Heart left ventricle (tissue), 16 donors: ENCODE measurements at regions not wholly inside any gene's neighbourhood (a gene's known extent, or its start where the extent isn't known, plus 50 kb on each side); places are given as distances from the start of the nearest gene placed in this dataset.

Experiments
- ATAC-seq, 4 donors: fragments of 200-7000 bp; cut with Tn5 transposase; one replicate each; pipeline ENCODE4 v1.9.1; 2020 to 2022; ENCODE audit warnings: moderate library complexity in 4 of 4, mild to moderate bottlenecking in 3 of 4, moderate number of reproducible peaks in 1 of 4
- DNase-seq, 5 donors: peaks; one replicate each; pipeline ENCODE4 v3.0.0-alpha.2; 2020
- H3K27ac ChIP-seq, 12 donors: fragments of 200-600 bp; sonication (generic) in 4 of 12; one replicate each; pipeline versions ENCODE4 v1.5.0 to v1.8.0; 2016 to 2022; ENCODE audit warnings: mild to moderate bottlenecking in 2 of 12
- H3K27me3 ChIP-seq, 9 donors: fragments of 200-600 bp; sonication (generic) in 2 of 9; one replicate each; pipeline versions ENCODE4 v1.5.1 to v1.8.0; 2016 to 2022; ENCODE audit warnings: mild to moderate bottlenecking in 3 of 9
- H3K36me3 ChIP-seq, 9 donors: fragments of 200-600 bp; sonication (generic) in 2 of 9; one replicate each; pipeline versions ENCODE4 v1.5.0 to v1.8.0; 2018 to 2022; ENCODE audit warnings: mild to moderate bottlenecking in 2 of 9
- H3K4me1 ChIP-seq, 12 donors: fragments of 200-600 bp; sonication (generic) in 4 of 12; one replicate each; pipeline versions ENCODE4 v1.5.0 to v1.8.0; 2016 to 2022; ENCODE audit warnings: mild to moderate bottlenecking in 3 of 12
- H3K4me3 ChIP-seq, 12 donors: fragments of 200-600 bp; sonication (generic) in 4 of 12; one replicate each; pipeline versions ENCODE4 v1.5.0 to v1.8.0; 2017 to 2022; ENCODE audit warnings: mild to moderate bottlenecking in 9 of 12, moderate library complexity in 4 of 12
- H3K9me3 ChIP-seq, 12 donors: fragments of 200-600 bp; sonication (generic) in 4 of 12; one replicate each; pipeline versions ENCODE4 v1.5.0 to v1.8.0; 2016 to 2022; ENCODE audit warnings: mild to moderate bottlenecking in 1 of 12
- CTCF ChIP-seq, 12 donors: fragments of 200-600 bp; sonication (generic) in 4 of 12; IDR thresholded peaks; one replicate each; pipeline versions ENCODE4 v1.5.0 to v1.8.0; 2018 to 2022; ENCODE audit warnings: antibody characterized with exemption in 12 of 12, mild to moderate bottlenecking in 5 of 12
- POLR2A ChIP-seq, 2 donors: fragments of 450-650 bp; IDR thresholded peaks; one replicate each; pipeline ENCODE4 v1.6.1; 2017; ENCODE audit warnings: antibody characterized with exemption in 2 of 2, mild to moderate bottlenecking in 2 of 2, moderate library complexity in 2 of 2
- WGBS, 4 donors: extraction: QIAGEN DNeasy Blood & Tissue Kit in 2 of 4; methylation state at CpG; one replicate each; pipeline versions ENCODE4 v1.1.5 to v1.1.7; 2013 to 2018; 5-methylcytosine and 5-hydroxymethylcytosine counted together
- intact Hi-C, 10 donors: fragments of 100-400 bp; cut with DNase I; formaldehyde crosslinking; loops; one replicate each; pipeline versions ENCODE4 v1.11.1 to v1.14.2; 2022
- donor health status: ischemic (EF 13 %, LVEDD 7.1; RV severe dilation, severe dysfunction).
- donor health status: healthy with polysubstance abuse.
- donor health status: DM: no; HTN: yes; CAD: no.
- donor health status: DM: no; HTN: no; CAD: no.
- donor health status: ischemic (EF 25% LVEDD 6.9; RV normal size, moderate dysfunction).
- donor health status: ischemic (EF 25% LVEDD 5.7; RV mildly dilated, moderate dysfunction).
- donor health status: healthy.
- donor health status: DM: yes; HTN: yes; CAD: no.
- donor health status: ischemic (EF 35%, LVEDD 5.7; RV mildly dilated, moderate dysfunction).
- donor health status: nonischemic (EF 11% LVEDD 7.7; RV severe dilation, severe dysfunction).
- donor health status: DM: yes; HTN: yes; CAD: no.
- donor health status: PGD.
- donor health status: ischemic (EF 29% LVEDD 5.4; RV normal size, mild dysfunction).
- donor health status: nonischemic (EF 23%, LVEDD 6.1; RV moderate dilation, normal function).

GRCh38 chr13:97133554-97133953, 88.6 kb upstream of the MBNL2 start:
- peak in 1 of 4 donors; percentile 33 for ATAC-seq
- WGBS, 4 donors = 93 to 97% (median 94%) methylated on average over 3 of the region's 3 CpGs

GRCh38 chr13:97133955-97134354, 88.2 kb upstream of the MBNL2 start:
- 88 to 93% (median 92%) methylated on average over 3 of the region's 3 CpGs for WGBS, 4 donors
- DNase-seq (no peak), ATAC-seq (no peak)
- TF ChIP-seq POLR2A (IDR thresholded peaks at IDR 0.05) (no peak), CTCF (IDR thresholded peaks at IDR 0.05) (no peak)
- Histone ChIP-seq H3K27me3 (no peaks in the 10 kb centered on the region), H3K4me1 (no peaks in the 10 kb centered on the region), H3K27ac (no peak overlapping the region), H3K36me3 (no peaks in the 10 kb centered on the region), H3K9me3 (no peaks in the 10 kb centered on the region), H3K4me3 (no peak overlapping the region)
- intact Hi-C loops = no loop called here

More at GRCh38 chr13:97133554-97133953, 88.6 kb upstream of the MBNL2 start:
- TF ChIP-seq POLR2A (IDR thresholded peaks at IDR 0.05) (no peak), CTCF (IDR thresholded peaks at IDR 0.05) (no peak)
- H3K9me3 ChIP-seq = no peaks in the 10 kb centered on the region
- H3K4me1 ChIP-seq = no peaks in the 10 kb centered on the region
- no peak overlapping the region for H3K27ac ChIP-seq
- DNase-seq = no peak
- H3K27me3 ChIP-seq = no peaks in the 10 kb centered on the region
- no peak overlapping the region for H3K4me3 ChIP-seq
- intact Hi-C loops = no loop called here
- H3K36me3 ChIP-seq = no peaks in the 10 kb centered on the region

GRCh38 chr13:97134364-97135095, 87.6 kb upstream of the MBNL2 start:
- WGBS, 4 donors = 95 to 97% (median 96%) methylated on average over 11 of the region's 11 CpGs
- intact Hi-C loops = no loop called here
- ATAC-seq = no peak

GRCh38 chr13:97135883-97136282, 86.2 kb upstream of the MBNL2 start:
- H3K36me3 ChIP-seq = no peaks in the 10 kb centered on the region
- DNase-seq (no peak), ATAC-seq (no peak)
- H3K4me3 ChIP-seq = no peak overlapping the region
- H3K9me3 ChIP-seq = no peaks in the 10 kb centered on the region
- TF ChIP-seq POLR2A (IDR thresholded peaks at IDR 0.05) (no peak), CTCF (IDR thresholded peaks at IDR 0.05) (no peak)
- no peak overlapping the region for H3K27ac ChIP-seq
- intact Hi-C loops = no loop called here
- H3K27me3 ChIP-seq = no peaks in the 10 kb centered on the region
- 63 to 78% (median 65%) methylated on average over 4 of the region's 4 CpGs for WGBS, 4 donors
- peaks cover 0 to under 1% (median 0%) of the 10 kb centered on the region in 12 donors for H3K4me1 ChIP-seq

More at GRCh38 chr13:97134364-97135095, 87.6 kb upstream of the MBNL2 start:
- Histone ChIP-seq H3K4me1 (no peaks in the 10 kb centered on the region), H3K4me3 (no peak overlapping the region), H3K9me3 (no peaks in the 10 kb centered on the region), H3K36me3 (no peaks in the 10 kb centered on the region), H3K27ac (no peak overlapping the region), H3K27me3 (no peaks in the 10 kb centered on the region)
- DNase-seq = no peak
- TF ChIP-seq CTCF (IDR thresholded peaks at IDR 0.05) (no peak), POLR2A (IDR thresholded peaks at IDR 0.05) (no peak)
